ENCODE measurements at regions not wholly inside any gene's neighbourhood (a gene's known extent, or its start where the extent isn't known, plus 50 kb on each side); places are given as distances from the start of the nearest gene placed in this dataset.

GRCh38 chr3:20870106-20870899, 684.3 kb upstream of the SGO1 start (continued):
- no peak for TF ChIP-seq ZNF462 (CRISPR knock-in tag; IDR thresholded peaks at IDR 0.05)
- no peak for TF ChIP-seq CREB1 (CRISPR knock-in tag; IDR thresholded peaks at IDR 0.05; ENCODE audit: low read depth)
- TF ChIP-seq NANOG (IDR thresholded peaks at IDR 0.05; ENCODE audit: borderline replicate concordance) = no peak
- no peak for TF ChIP-seq ZNF114 (CRISPR knock-in tag; IDR thresholded peaks at IDR 0.05)
- TF ChIP-seq EZH2 (IDR thresholded peaks at IDR 0.05; ENCODE audit: low read depth, unreplicated experiment) = no peak
- no peak for TF ChIP-seq STAT1 (IDR thresholded peaks at IDR 0.05; ENCODE audit: unreplicated experiment)
- no peak for TF ChIP-seq ZNF331 (CRISPR knock-in tag; IDR thresholded peaks at IDR 0.05; ENCODE audit: low read depth)
- TF ChIP-seq REST (IDR thresholded peaks at IDR 0.05; ENCODE audit: unreplicated experiment) = no peak
